ENCODE measurements at regions not wholly inside any gene's neighbourhood (a gene's known extent, or its start where the extent isn't known, plus 50 kb on each side); places are given as distances from the start of the nearest gene placed in this dataset.

DNA sequence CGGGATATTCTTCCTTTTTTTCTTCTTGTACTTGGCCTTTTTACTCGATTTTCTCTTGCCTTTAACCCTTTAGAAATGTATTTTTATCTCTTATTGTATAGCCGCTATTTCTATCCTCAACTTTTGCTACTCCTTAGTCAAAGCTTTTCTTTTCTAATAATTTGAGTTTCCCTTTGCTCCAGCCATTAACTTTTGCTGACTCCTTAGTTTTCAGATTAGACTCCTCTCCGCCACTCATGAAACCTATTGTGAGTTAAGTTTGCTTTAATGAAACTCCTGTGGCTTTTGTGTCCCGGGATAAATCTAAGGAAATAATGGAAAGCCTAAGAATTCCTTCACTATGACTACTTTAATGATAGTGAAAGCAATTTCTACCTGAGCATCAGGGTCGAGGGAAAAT lies 590.3 kb upstream of the CITED2 start:
- peak overlapping the region in 1 of 4 donors; percentile 6 for H3K27ac ChIP-seq
- 63 to 73% methylated on average over 6 of the region's 6 CpGs for WGBS, 2 donors
- H3K4me1 ChIP-seq, result peaks cover 0 to 11% (median 0%) of the 10 kb centered on the region in 3 donors
- intact Hi-C loops (cut with DNase I), result no loop called here
- H3K4me3 ChIP-seq, result no peak overlapping the region
- H3K27me3 ChIP-seq, result no peaks in the 10 kb centered on the region
- H3K9me3 ChIP-seq, result no peaks in the 10 kb centered on the region
- TF ChIP-seq, protein P1, sequence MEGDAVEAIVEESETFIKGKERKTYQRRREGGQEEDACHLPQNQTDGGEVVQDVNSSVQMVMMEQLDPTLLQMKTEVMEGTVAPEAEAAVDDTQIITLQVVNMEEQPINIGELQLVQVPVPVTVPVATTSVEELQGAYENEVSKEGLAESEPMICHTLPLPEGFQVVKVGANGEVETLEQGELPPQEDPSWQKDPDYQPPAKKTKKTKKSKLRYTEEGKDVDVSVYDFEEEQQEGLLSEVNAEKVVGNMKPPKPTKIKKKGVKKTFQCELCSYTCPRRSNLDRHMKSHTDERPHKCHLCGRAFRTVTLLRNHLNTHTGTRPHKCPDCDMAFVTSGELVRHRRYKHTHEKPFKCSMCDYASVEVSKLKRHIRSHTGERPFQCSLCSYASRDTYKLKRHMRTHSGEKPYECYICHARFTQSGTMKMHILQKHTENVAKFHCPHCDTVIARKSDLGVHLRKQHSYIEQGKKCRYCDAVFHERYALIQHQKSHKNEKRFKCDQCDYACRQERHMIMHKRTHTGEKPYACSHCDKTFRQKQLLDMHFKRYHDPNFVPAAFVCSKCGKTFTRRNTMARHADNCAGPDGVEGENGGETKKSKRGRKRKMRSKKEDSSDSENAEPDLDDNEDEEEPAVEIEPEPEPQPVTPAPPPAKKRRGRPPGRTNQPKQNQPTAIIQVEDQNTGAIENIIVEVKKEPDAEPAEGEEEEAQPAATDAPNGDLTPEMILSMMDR (IDR thresholded peaks at IDR 0.05), result no peak
- no peak for TF ChIP-seq POLR2A (IDR thresholded peaks at IDR 0.05)
- no peaks in the 10 kb centered on the region for H3K36me3 ChIP-seq
- DNase-seq, result no peak

DNA sequence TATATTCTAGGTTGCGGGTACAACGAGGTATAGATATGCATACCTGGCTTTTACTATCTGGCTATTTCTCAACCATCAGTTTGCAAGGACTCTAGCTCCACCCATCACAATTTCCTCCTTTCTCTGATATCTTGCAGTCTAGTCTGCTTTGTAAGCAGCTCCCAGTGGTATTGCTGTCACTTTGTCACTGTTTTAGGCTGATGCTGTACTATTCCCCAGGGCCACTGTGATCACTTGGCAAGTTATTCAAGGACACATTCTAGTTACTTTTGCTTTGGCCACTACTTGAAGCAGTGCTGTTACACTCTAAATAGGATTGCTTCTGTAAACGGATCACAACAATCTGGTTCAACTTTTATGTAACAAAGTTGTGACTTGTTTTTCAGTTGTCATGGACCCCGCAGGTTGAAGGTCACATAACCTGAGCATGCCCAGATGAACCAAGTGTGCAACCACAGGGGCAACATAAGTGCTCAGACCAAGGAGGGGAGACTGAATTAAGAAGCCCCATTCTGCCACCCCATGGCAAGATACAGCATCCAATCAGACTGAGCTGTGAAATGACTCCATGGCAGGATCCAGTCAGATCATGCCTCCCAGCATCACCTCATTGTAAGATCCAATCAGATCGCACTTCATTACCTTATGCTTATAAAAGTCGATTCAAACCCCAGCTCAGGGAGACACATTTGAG lies 588.4 kb upstream of the CITED2 start:
- Histone ChIP-seq H3K4me1 (peaks cover 0 to 11% (median 0%) of the 10 kb centered on the region in 3 donors), H3K9me3 (no peaks in the 10 kb centered on the region), H3K27me3 (no peaks in the 10 kb centered on the region), H3K4me3 (no peak overlapping the region), H3K27ac (no peak overlapping the region), H3K36me3 (no peaks in the 10 kb centered on the region)
- intact Hi-C loops (cut with DNase I), result no loop called here
- no peak for DNase-seq
- 87 to 88% methylated on average over 6 of the region's 6 CpGs for WGBS, 2 donors
- TF ChIP-seq POLR2A (IDR thresholded peaks at IDR 0.05), result no peak
- TF ChIP-seq, protein P1 (IDR thresholded peaks at IDR 0.05), result no peak

DNA sequence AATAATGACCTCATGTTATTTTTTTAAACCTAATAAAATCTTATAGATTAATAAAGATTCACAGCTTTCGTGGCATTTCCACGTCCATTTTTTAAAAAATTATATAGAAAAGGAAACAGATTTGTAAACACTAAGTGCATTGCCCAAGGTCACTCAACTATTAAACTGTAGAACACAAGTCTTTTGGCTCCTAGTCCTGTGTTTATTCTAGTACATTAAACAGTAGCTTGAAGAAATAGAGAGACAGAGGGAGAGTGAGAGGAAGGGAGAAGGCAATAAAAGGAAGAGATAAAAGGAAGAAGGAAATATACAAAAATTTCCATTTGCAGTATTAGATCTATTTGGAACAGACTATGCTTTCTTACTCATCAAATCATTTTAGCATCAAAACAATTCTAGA lies 586.7 kb upstream of the CITED2 start:
- Histone ChIP-seq H3K4me3 (no peak overlapping the region), H3K4me1 (peaks cover 0 to 11% (median 0%) of the 10 kb centered on the region in 3 donors), H3K36me3 (no peaks in the 10 kb centered on the region), H3K9me3 (no peaks in the 10 kb centered on the region), H3K27ac (no peak overlapping the region), H3K27me3 (no peaks in the 10 kb centered on the region)
- WGBS, 2 donors, result 61 to 68% methylated on average over 2 of the region's 2 CpGs
- DNase-seq, result no peak
- intact Hi-C loops (cut with DNase I), result no loop called here
- TF ChIP-seq POLR2A (IDR thresholded peaks at IDR 0.05), result no peak
- TF ChIP-seq, protein P1 (IDR thresholded peaks at IDR 0.05), result no peak

DNA sequence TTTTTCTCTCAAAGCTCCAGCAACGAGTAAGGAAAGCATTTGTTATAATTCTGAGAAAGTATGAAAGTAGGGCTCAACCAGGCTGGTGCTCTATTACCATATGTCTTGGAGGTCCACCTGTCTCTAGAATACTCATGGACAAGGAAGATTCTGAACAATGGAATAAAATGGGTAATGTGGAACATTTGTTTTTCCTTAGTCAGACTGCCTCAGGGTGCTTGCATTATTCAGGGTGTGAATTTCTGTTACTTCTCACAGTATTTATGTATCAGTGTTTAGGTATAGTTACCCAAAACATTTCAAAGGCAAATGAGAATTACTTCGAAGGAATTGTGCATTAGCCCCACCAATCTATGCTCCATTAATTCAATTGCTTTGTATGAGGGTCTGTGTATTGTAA lies 586.2 kb upstream of the CITED2 start:
- TF ChIP-seq, protein P1 (IDR thresholded peaks at IDR 0.05), result no peak
- TF ChIP-seq POLR2A (IDR thresholded peaks at IDR 0.05), result no peak
- no peak overlapping the region for H3K27ac ChIP-seq
- H3K4me3 ChIP-seq, result no peak overlapping the region
- no peaks in the 10 kb centered on the region for H3K36me3 ChIP-seq
- intact Hi-C loops (cut with DNase I), result no loop called here
- no peak for DNase-seq
- H3K27me3 ChIP-seq, result no peaks in the 10 kb centered on the region
- H3K4me1 ChIP-seq, result peaks cover 0 to 10% (median 0%) of the 10 kb centered on the region in 3 donors
- H3K9me3 ChIP-seq, result no peaks in the 10 kb centered on the region
- 58 to 70% methylated on average over 2 of the region's 2 CpGs for WGBS, 2 donors

DNA sequence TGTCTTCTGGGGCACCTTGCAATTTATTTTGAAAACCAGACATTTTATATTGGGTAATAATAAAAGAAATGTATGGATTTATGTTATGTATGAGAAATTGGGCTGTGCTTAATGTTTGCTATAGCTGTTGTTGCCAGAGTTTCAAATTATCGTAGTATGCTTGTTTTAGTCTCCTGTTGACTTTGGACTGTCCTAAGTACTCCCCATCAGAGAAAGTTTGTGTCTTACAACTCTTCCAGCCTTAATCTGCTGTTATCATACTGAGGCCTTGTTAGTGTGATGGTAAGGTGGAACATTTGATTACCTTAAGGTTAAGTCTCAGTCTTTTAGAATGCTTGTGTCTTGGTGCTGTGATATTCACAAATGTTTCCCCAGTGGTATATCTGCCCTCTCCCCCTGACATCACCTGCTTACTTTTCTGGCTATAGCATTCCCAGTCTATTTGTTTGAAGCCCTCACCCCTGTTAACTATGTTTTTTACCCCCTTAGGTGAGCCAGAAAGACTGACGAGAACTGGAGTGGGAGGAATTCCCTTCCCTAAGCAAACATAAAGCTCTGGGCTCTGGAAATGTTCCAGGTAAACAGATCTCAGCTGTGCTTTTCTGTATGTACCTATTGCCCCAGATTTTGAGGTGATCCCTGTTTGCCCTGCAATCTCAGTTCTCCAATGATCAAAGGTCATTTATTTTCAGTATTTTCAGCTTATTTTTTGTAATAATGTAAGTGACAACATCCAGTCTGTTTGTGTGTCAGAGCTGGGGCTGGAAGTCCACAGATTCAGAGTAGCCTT lies 581.1 kb upstream of the CITED2 start:
- no peaks in the 10 kb centered on the region for H3K27me3 ChIP-seq
- WGBS, 2 donors, result 78% methylated on average over 2 of the region's 2 CpGs
- intact Hi-C loops (cut with DNase I), result no loop called here

More for the DNA sequence above, 581.1 kb upstream of the CITED2 start:
- TF ChIP-seq, protein P1 (IDR thresholded peaks at IDR 0.05), result no peak
- TF ChIP-seq POLR2A (IDR thresholded peaks at IDR 0.05), result no peak
- no peak for DNase-seq
- Histone ChIP-seq H3K4me3 (no peak overlapping the region), H3K27ac (no peak overlapping the region), H3K36me3 (no peaks in the 10 kb centered on the region), H3K4me1 (no peaks in the 10 kb centered on the region), H3K9me3 (no peaks in the 10 kb centered on the region)
